Neutrophil (primary cell): ENCODE measurements at regions not wholly inside any gene's neighbourhood (a gene's known extent, or its start where the extent isn't known, plus 50 kb on each side); places are given as distances from the start of the nearest gene placed in this dataset.
"Not testable (repeated sequence)": the region's sequence is repeated elsewhere in the genome, so short reads cannot be mapped to it uniquely, and the experiment has no call there.

ENCODE experiments used
- H3K27ac ChIP-seq: fragments of 200-600 bp; sonication (generic); 2 replicates; pipeline ENCODE4 v1.5.1; 2016; ENCODE audit warnings: mild to moderate bottlenecking, moderate library complexity
- H3K27me3 ChIP-seq: fragments of 200-600 bp; sonication (generic); 2 replicates; pipeline ENCODE4 v1.6.0; 2016; ENCODE audit warnings: mild to moderate bottlenecking
- H3K36me3 ChIP-seq: fragments of 200-600 bp; sonication (generic); 2 replicates; pipeline ENCODE4 v1.5.1; 2017
- H3K4me1 ChIP-seq, 2 experiments: fragments of 200-600 bp in 1 of 2; sonication (generic) in 1 of 2; 1 replicate in 1 of 2; 2 replicates in 1 of 2; pipeline versions ENCODE4 v1.5.1 to v1.6.1; 2013 to 2016; ENCODE audit warnings: low read depth in 1 of 2, low read length in 1 of 2, mild to moderate bottlenecking in 1 of 2, moderate library complexity in 1 of 2; ENCODE audit not compliant: control insufficient read depth in 1 of 2, insufficient read depth in 1 of 2
- H3K4me3 ChIP-seq, 2 experiments: fragments of 200-600 bp in 1 of 2; sonication (generic) in 1 of 2; 1 replicate in 1 of 2; 2 replicates in 1 of 2; pipeline ENCODE4 v1.5.1; 2013 to 2016; ENCODE audit warnings: low read depth in 1 of 2, low read length in 1 of 2, mild to moderate bottlenecking in 1 of 2, moderate library complexity in 1 of 2
- H3K9me3 ChIP-seq: fragments of 200-600 bp; sonication (generic); 2 replicates; pipeline ENCODE4 v1.5.1; 2016
- CTCF ChIP-seq: fragments of 200-600 bp; sonication (generic); IDR thresholded peaks from 2 replicates; pipeline ENCODE4 v1.5.1; 2016; ENCODE audit warnings: antibody characterized with exemption

- no peak for TF ChIP-seq CTCF
- no peak overlapping the region for H3K4me3 ChIP-seq
- no peaks in the 10 kb centered on the region for H3K36me3 ChIP-seq
- H3K27me3 ChIP-seq = peaks cover 11% of the 10 kb centered on the region
- no peak overlapping the region for H3K27ac ChIP-seq
- H3K9me3 ChIP-seq = no peaks in the 10 kb centered on the region
- no peaks in the 10 kb centered on the region for H3K4me1 ChIP-seq
Observed at GRCh38 chr15:59894835-59895234, 109.3 kb upstream of the FOXB1 start.

GRCh38 chr15:59892985-59893384, 111.1 kb upstream of the FOXB1 start:
- Histone ChIP-seq H3K27ac (no peak overlapping the region), H3K9me3 (no peaks in the 10 kb centered on the region), H3K27me3 (peaks cover 11% of the 10 kb centered on the region), H3K4me3 (no peak overlapping the region), H3K36me3 (no peaks in the 10 kb centered on the region), H3K4me1 (no peaks in the 10 kb centered on the region)
- TF ChIP-seq CTCF = no peak

GRCh38 chr15:59887870-59888269, 116.2 kb upstream of the FOXB1 start:
- not testable (repeated sequence) for H3K9me3 ChIP-seq, H3K27ac ChIP-seq, H3K36me3 ChIP-seq

GRCh38 chr15:59887211-59887610, 116.9 kb upstream of the FOXB1 start:
- no peak for TF ChIP-seq CTCF
- no peaks in the 10 kb centered on the region for H3K36me3 ChIP-seq
- H3K4me3 ChIP-seq = no peak overlapping the region
- no peaks in the 10 kb centered on the region for H3K9me3 ChIP-seq
- peaks cover 21% of the 10 kb centered on the region for H3K27me3 ChIP-seq
- no peaks in the 10 kb centered on the region for H3K4me1 ChIP-seq
- no peak overlapping the region for H3K27ac ChIP-seq

More at GRCh38 chr15:59887870-59888269, 116.2 kb upstream of the FOXB1 start:
- not testable (repeated sequence) for H3K4me3 ChIP-seq, H3K4me1 ChIP-seq
- peaks cover 21% of the 10 kb centered on the region for H3K27me3 ChIP-seq

GRCh38 chr15:59886441-59886840, 117.7 kb upstream of the FOXB1 start:
- Histone ChIP-seq H3K4me1 (no peaks in the 10 kb centered on the region), H3K4me3 (no peak overlapping the region), H3K36me3 (no peaks in the 10 kb centered on the region), H3K27me3 (peaks cover 21% of the 10 kb centered on the region), H3K27ac (no peak overlapping the region), H3K9me3 (no peaks in the 10 kb centered on the region)
- no peak for TF ChIP-seq CTCF

- Histone ChIP-seq H3K4me3 (no peak overlapping the region), H3K9me3 (no peaks in the 10 kb centered on the region), H3K36me3 (no peaks in the 10 kb centered on the region), H3K4me1 (no peaks in the 10 kb centered on the region), H3K27me3 (peaks cover 21% of the 10 kb centered on the region), H3K27ac (no peak overlapping the region)
- no peak for TF ChIP-seq CTCF
Observed at GRCh38 chr15:59885832-59886231, 118.3 kb upstream of the FOXB1 start.
